Loucy (cell line): ENCODE measurements at regions not wholly inside any gene's neighbourhood (a gene's known extent, or its start where the extent isn't known, plus 50 kb on each side); places are given as distances from the start of the nearest gene placed in this dataset.

Experiments
- H2AFZ ChIP-seq: fragments of 200-600 bp; sonication (generic); 2 replicates; pipeline ENCODE4 v1.6.0; 2016; ENCODE audit warnings: antibody characterized with exemption, mild to moderate bottlenecking, low read length, moderate library complexity
- H3F3A ChIP-seq: fragments of 200-600 bp; 2 replicates; pipeline ENCODE4 v1.6.0; 2016; ENCODE audit warnings: antibody characterized with exemption, low read depth, mild to moderate bottlenecking
- H3K27me3 ChIP-seq: fragments of 200-600 bp; sonication (generic); 2 replicates; pipeline ENCODE4 v1.6.1; 2014; ENCODE audit warnings: low read length, mild to moderate bottlenecking; ENCODE audit not compliant: insufficient read depth, poor library complexity, severe bottlenecking
- H3K36me3 ChIP-seq: fragments of 200-600 bp; sonication (generic); 2 replicates; pipeline ENCODE4 v1.6.1; 2016; ENCODE audit warnings: low read length; ENCODE audit not compliant: insufficient read depth
- H3K4me1 ChIP-seq: fragments of 200-600 bp; sonication (generic); 2 replicates; pipeline ENCODE4 v1.5.1; 2014; ENCODE audit warnings: low read length, mild to moderate bottlenecking; ENCODE audit not compliant: insufficient read depth, poor library complexity, severe bottlenecking
- H3K4me2 ChIP-seq: fragments of 200-600 bp; sonication (generic); 2 replicates; pipeline ENCODE4 v1.6.0; 2014; ENCODE audit warnings: antibody characterized with exemption, low read length, low read depth, mild to moderate bottlenecking; ENCODE audit not compliant: poor library complexity, severe bottlenecking
- H3K4me3 ChIP-seq: fragments of 200-600 bp; sonication (generic); 2 replicates; pipeline ENCODE4 v1.5.1; 2014; ENCODE audit warnings: low read length, mild to moderate bottlenecking, mixed read lengths; ENCODE audit not compliant: poor library complexity, severe bottlenecking
- H3K79me2 ChIP-seq: fragments of 200-600 bp; sonication (generic); 2 replicates; pipeline ENCODE4 v1.6.1; 2014; ENCODE audit warnings: low read length; ENCODE audit not compliant: insufficient read depth
- H3K9ac ChIP-seq: fragments of 200-600 bp; sonication (generic); 2 replicates; pipeline ENCODE4 v1.6.0; 2014; ENCODE audit warnings: mild to moderate bottlenecking, low read depth, low read length, moderate library complexity; ENCODE audit not compliant: poor library complexity, severe bottlenecking
- H3K9me2 ChIP-seq: fragments of 200-600 bp; sonication (generic); replicated peaks from 2 replicates; pipeline ENCODE4 v1.6.1; 2016; ENCODE audit warnings: low read depth, low read length, mixed read lengths
- H3K9me3 ChIP-seq: fragments of 200-600 bp; sonication (generic); 2 replicates; pipeline ENCODE4 v1.6.1; 2014; ENCODE audit warnings: mild to moderate bottlenecking, antibody characterized with exemption, low read length, low read depth; ENCODE audit not compliant: insufficient read depth
- H4K20me1 ChIP-seq: fragments of 200-600 bp; sonication (generic); 2 replicates; pipeline ENCODE4 v1.6.0; 2014; ENCODE audit warnings: antibody characterized with exemption, low read length, mild to moderate bottlenecking; ENCODE audit not compliant: insufficient read depth, poor library complexity, severe bottlenecking
- EZH2phosphoT487 ChIP-seq: fragments of 200-600 bp; IDR thresholded peaks from 2 replicates; pipeline ENCODE4 v1.6.1; 2018; ENCODE audit warnings: antibody characterized with exemption, mild to moderate bottlenecking, moderate library complexity, borderline replicate concordance
- TF ChIP-seq, protein P1 (sequence below): fragments of 200-600 bp; sonication (generic); conservative IDR thresholded peaks from 2 replicates; pipeline ENCODE4 v1.5.1; 2014; ENCODE audit warnings: mild to moderate bottlenecking, antibody characterized with exemption, low read length

DNA sequence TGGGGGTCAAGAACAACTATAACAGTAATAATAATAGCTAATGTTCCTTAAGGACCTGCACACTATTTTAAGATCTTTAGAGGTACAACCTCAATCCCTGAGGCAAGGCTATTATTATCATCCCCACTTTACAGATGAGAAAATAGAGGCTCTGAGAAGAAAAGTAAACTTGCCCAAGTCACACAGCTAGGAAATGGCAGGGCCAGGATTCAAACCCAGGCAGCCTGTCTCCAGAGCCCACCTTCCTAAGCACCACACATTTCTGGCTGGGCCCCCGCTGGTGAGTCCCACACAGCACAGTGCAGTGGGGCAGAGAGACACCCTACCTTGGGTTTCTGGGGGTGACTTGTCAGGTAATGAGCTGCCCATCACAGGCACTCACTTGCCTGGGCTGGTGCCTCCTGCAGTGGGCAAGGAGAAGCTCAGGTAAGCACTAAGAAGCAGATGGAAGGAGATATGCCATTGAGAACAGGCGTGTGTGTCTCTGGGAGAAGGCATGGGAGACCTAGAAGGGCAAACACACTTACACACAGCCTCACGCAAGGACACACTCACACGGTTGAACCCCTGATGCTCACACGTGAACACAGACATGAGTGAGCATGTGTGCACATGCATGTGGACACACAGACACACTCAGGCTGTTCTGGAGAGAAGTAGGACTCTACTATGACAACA lies 104.4 kb upstream of the ZMIZ1 start:
- Histone ChIP-seq H3K4me2 (peak overlapping the region; percentile 48), H3K9me2 (no peaks in the 10 kb centered on the region), H3K4me1 (peaks cover 18% of the 10 kb centered on the region), H3K4me3 (no peak overlapping the region), H3K9me3 (no peaks in the 10 kb centered on the region), H3K9ac (no peak overlapping the region), H3K79me2 (no peaks in the 10 kb centered on the region), H3F3A (no peaks in the 10 kb centered on the region), H4K20me1 (no peaks in the 10 kb centered on the region), H2AFZ (0 out of 2 replicates have a peak overlapping the region, but pooled peaks have one; percentile 22), H3K27me3 (no peaks in the 10 kb centered on the region), H3K36me3 (no peaks in the 10 kb centered on the region)
- TF ChIP-seq, protein P1, sequence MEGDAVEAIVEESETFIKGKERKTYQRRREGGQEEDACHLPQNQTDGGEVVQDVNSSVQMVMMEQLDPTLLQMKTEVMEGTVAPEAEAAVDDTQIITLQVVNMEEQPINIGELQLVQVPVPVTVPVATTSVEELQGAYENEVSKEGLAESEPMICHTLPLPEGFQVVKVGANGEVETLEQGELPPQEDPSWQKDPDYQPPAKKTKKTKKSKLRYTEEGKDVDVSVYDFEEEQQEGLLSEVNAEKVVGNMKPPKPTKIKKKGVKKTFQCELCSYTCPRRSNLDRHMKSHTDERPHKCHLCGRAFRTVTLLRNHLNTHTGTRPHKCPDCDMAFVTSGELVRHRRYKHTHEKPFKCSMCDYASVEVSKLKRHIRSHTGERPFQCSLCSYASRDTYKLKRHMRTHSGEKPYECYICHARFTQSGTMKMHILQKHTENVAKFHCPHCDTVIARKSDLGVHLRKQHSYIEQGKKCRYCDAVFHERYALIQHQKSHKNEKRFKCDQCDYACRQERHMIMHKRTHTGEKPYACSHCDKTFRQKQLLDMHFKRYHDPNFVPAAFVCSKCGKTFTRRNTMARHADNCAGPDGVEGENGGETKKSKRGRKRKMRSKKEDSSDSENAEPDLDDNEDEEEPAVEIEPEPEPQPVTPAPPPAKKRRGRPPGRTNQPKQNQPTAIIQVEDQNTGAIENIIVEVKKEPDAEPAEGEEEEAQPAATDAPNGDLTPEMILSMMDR = no peak; the same call in 1 of the 2 replicates
- no peak for TF ChIP-seq EZH2phosphoT487

DNA sequence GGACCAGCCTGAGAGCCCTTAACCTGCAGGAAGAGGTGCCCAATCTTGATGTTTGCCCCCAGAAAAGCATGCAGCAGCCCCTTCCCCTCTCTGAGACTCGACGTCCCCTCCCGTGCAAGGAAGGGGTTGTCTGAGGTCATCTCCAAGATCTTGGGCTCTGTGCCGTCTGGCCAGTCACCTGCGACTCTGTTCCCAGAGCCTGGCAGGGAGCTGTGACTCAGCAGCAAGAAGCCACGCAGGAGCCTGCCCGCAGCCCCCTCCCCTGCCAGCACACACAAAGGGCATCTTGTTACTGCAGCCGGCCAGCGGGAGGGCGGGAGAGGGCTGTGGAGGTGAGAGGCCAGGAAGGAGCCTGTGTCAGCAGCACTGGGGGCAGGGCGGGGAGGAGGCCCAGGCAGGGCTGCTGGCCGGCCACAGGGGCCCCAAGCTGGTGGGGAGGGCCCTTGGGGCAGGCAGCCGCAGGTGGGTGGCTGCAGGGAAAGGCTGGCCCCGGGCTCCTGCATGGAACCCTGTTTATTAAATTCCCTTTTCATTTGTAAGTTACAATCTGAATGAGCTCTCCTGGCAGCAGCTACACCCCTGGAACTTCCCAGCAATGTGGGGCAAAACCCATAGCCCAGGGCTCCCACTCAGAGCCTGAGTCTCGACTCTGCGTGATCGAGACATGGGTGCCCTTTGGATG lies 103.7 kb upstream of the ZMIZ1 start:
- no peak for TF ChIP-seq EZH2phosphoT487
- TF ChIP-seq, protein P1 = no peak
- peak overlapping the region; percentile 48 for H3K4me2 ChIP-seq
- no peaks in the 10 kb centered on the region for H3K79me2 ChIP-seq
- no peaks in the 10 kb centered on the region for H3K27me3 ChIP-seq
- no peaks in the 10 kb centered on the region for H3K36me3 ChIP-seq
- no peaks in the 10 kb centered on the region for H4K20me1 ChIP-seq
- no peaks in the 10 kb centered on the region for H3F3A ChIP-seq
- H3K4me3 ChIP-seq = no peak overlapping the region
- no peaks in the 10 kb centered on the region for H3K9me2 ChIP-seq
- peaks cover 23% of the 10 kb centered on the region for H3K4me1 ChIP-seq
- no peaks in the 10 kb centered on the region for H3K9me3 ChIP-seq
- 0 out of 2 replicates have a peak overlapping the region, but pooled peaks have one; percentile 22 for H2AFZ ChIP-seq
- peak overlapping the region; percentile 42 for H3K9ac ChIP-seq

DNA sequence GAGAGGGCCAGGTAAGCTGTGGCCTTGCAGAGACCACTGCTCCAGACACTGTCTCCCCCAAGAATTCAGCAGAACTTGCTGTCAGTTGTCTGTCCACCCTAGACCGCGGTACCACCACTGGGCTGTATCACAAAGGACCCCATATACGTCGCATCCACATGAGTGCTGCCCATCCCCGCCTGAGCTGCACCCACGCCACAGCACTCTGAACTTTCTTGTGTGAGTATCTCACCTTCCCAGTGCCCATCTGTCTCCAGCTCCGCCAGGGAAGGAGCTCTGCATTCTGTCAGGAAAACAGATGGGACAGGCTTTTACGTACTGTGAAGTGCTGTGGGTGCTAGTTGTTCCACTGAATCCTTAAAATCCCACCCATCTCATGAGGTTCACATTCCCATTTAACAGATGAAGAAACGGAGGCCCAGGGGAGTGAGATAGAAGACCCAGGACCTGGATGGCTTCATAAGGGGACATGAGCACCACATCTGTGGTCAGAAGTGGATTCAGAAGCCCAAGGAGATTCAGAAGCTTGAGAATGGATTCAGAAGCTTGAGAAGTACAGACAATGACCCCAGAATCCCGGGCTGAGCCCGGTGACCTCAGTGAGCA lies 102.5 kb upstream of the ZMIZ1 start:
- no peaks in the 10 kb centered on the region for H3K79me2 ChIP-seq
- H3K9ac ChIP-seq = no peak overlapping the region
- peaks cover 23% of the 10 kb centered on the region for H3K4me1 ChIP-seq
- TF ChIP-seq, protein P1 = no peak
- TF ChIP-seq EZH2phosphoT487 = no peak
- H3K9me2 ChIP-seq = no peaks in the 10 kb centered on the region
- H4K20me1 ChIP-seq = no peaks in the 10 kb centered on the region
- H3K9me3 ChIP-seq = no peaks in the 10 kb centered on the region
- no peak overlapping the region for H3K4me3 ChIP-seq
- H2AFZ ChIP-seq = no peak overlapping the region
- no peaks in the 10 kb centered on the region for H3K36me3 ChIP-seq
- no peaks in the 10 kb centered on the region for H3K27me3 ChIP-seq
- no peak overlapping the region for H3K4me2 ChIP-seq
- no peaks in the 10 kb centered on the region for H3F3A ChIP-seq
